ENCODE measurements at regions not wholly inside any gene's neighbourhood (a gene's known extent, or its start where the extent isn't known, plus 50 kb on each side); places are given as distances from the start of the nearest gene placed in this dataset.

GRCh38 chr13:105611424-105611823 is 924.0 kb downstream of the EFNB2 start:
- TF ChIP-seq CTCF (IDR thresholded peaks at IDR 0.05; ENCODE audit: borderline replicate concordance, control extremely low read depth, extremely low read depth, insufficient read depth, missing control alignments), result no peak
- in situ Hi-C loops (cut with MboI; ENCODE audit: low sequenced_read_pairs, unreplicated experiment), result no loop called here
- no peak for DNase-seq (ENCODE audit: low spot score)

GRCh38 chr13:105608104-105608503 is 927.4 kb downstream of the EFNB2 start:
- no peak for DNase-seq (ENCODE audit: low spot score)
- in situ Hi-C loops (cut with MboI; ENCODE audit: low sequenced_read_pairs, unreplicated experiment), result no loop called here
- TF ChIP-seq CTCF (IDR thresholded peaks at IDR 0.05; ENCODE audit: borderline replicate concordance, control extremely low read depth, extremely low read depth, insufficient read depth, missing control alignments), result no peak

- TF ChIP-seq CTCF (IDR thresholded peaks at IDR 0.05; ENCODE audit: borderline replicate concordance, control extremely low read depth, extremely low read depth, insufficient read depth, missing control alignments), result no peak
- in situ Hi-C loops (cut with MboI; ENCODE audit: low sequenced_read_pairs, unreplicated experiment), result no loop called here
- DNase-seq (ENCODE audit: low spot score), result no peak
Observed at GRCh38 chr13:105607426-105607825, 928.0 kb downstream of the EFNB2 start.

- no peak for TF ChIP-seq CTCF (IDR thresholded peaks at IDR 0.05; ENCODE audit: borderline replicate concordance, control extremely low read depth, extremely low read depth, insufficient read depth, missing control alignments)
- in situ Hi-C loops (cut with MboI; ENCODE audit: low sequenced_read_pairs, unreplicated experiment), result no loop called here
- DNase-seq (ENCODE audit: low spot score), result no peak
Observed at GRCh38 chr13:105607016-105607415, 928.4 kb downstream of the EFNB2 start.

GRCh38 chr13:105602956-105603670 is 932.3 kb downstream of the EFNB2 start:
- in situ Hi-C loops (cut with MboI; ENCODE audit: low sequenced_read_pairs, unreplicated experiment), result no loop called here
- DNase-seq (ENCODE audit: low spot score), result no peak
- TF ChIP-seq CTCF (IDR thresholded peaks at IDR 0.05; ENCODE audit: borderline replicate concordance, control extremely low read depth, extremely low read depth, insufficient read depth, missing control alignments), result no peak

GRCh38 chr13:105599477-105600037 is 935.9 kb downstream of the EFNB2 start:
- no peak for TF ChIP-seq CTCF (IDR thresholded peaks at IDR 0.05; ENCODE audit: borderline replicate concordance, control extremely low read depth, extremely low read depth, insufficient read depth, missing control alignments)
- in situ Hi-C loops (cut with MboI; ENCODE audit: low sequenced_read_pairs, unreplicated experiment), result no loop called here
- DNase-seq (ENCODE audit: low spot score), result no peak

Data from GM13976 (cell line).